ENCODE measurements at regions not wholly inside any gene's neighbourhood (a gene's known extent, or its start where the extent isn't known, plus 50 kb on each side); places are given as distances from the start of the nearest gene placed in this dataset.

- DNase-seq = no peak
- BruUV-seq (replicated peaks) = no TSS peak
- no peaks in the 10 kb centered on the region for H3K4me1 Mint-ChIP-seq (ENCODE audit: low read depth, unreplicated experiment)
- ChIA-PET POLR2A (no interaction called here), CTCF (no interaction called here)
- intact Hi-C loops (cut with micrococcal nuclease; ENCODE audit: unreplicated experiment) = no loop called here
- H3K36me3 ChIP-seq (ENCODE audit: control insufficient read depth, insufficient read depth, low read length) = no peaks in the 10 kb centered on the region
- peaks cover 12% of the 10 kb centered on the region; the same call in 1 of the 2 replicates for H3K9me3 ChIP-seq
- no peaks in the 10 kb centered on the region for H3K36me3 Mint-ChIP-seq (ENCODE audit: insufficient read depth, unreplicated experiment)
- no peaks in the 10 kb centered on the region for H3K4me1 ChIP-seq
- no peak overlapping the region for H3K27ac Mint-ChIP-seq (ENCODE audit: unreplicated experiment)
- no peak overlapping the region for H3K4me3 Mint-ChIP-seq (ENCODE audit: unreplicated experiment)
- H3K9me3 Mint-ChIP-seq (ENCODE audit: unreplicated experiment) = peaks cover 20% of the 10 kb centered on the region
- TF ChIP-seq, protein P1, sequence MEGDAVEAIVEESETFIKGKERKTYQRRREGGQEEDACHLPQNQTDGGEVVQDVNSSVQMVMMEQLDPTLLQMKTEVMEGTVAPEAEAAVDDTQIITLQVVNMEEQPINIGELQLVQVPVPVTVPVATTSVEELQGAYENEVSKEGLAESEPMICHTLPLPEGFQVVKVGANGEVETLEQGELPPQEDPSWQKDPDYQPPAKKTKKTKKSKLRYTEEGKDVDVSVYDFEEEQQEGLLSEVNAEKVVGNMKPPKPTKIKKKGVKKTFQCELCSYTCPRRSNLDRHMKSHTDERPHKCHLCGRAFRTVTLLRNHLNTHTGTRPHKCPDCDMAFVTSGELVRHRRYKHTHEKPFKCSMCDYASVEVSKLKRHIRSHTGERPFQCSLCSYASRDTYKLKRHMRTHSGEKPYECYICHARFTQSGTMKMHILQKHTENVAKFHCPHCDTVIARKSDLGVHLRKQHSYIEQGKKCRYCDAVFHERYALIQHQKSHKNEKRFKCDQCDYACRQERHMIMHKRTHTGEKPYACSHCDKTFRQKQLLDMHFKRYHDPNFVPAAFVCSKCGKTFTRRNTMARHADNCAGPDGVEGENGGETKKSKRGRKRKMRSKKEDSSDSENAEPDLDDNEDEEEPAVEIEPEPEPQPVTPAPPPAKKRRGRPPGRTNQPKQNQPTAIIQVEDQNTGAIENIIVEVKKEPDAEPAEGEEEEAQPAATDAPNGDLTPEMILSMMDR (IDR thresholded peaks at IDR 0.05; ENCODE audit: insufficient read depth in 1 of 2, low read depth in 1 of 2, low read length in 1 of 2, severe bottlenecking in 1 of 2, unreplicated experiment in 1 of 2) = no peak
- H3K27me3 Mint-ChIP-seq (ENCODE audit: insufficient read depth, unreplicated experiment) = no peaks in the 10 kb centered on the region
- no peak overlapping the region for H3K4me3 ChIP-seq (ENCODE audit: low read depth, low read length)
- no peaks in the 10 kb centered on the region for H3K27me3 ChIP-seq (replicated peaks; ENCODE audit: control insufficient read depth, insufficient read depth, low read length)
These were observed 700.7 kb downstream of the LRFN5 start for GRCh38 chr14:42307239-42307825.

- no peak overlapping the region for H3K4me3 Mint-ChIP-seq (ENCODE audit: unreplicated experiment)
- H3K9me3 Mint-ChIP-seq (ENCODE audit: unreplicated experiment) = peaks cover 5% of the 10 kb centered on the region
- DNase-seq = no peak
- no peak overlapping the region for H3K4me3 ChIP-seq (ENCODE audit: low read depth, low read length)
- no peaks in the 10 kb centered on the region for H3K36me3 ChIP-seq (ENCODE audit: control insufficient read depth, insufficient read depth, low read length)
- H3K27ac Mint-ChIP-seq (ENCODE audit: unreplicated experiment) = no peak overlapping the region
- H3K36me3 Mint-ChIP-seq (ENCODE audit: insufficient read depth, unreplicated experiment) = no peaks in the 10 kb centered on the region
- BruUV-seq (replicated peaks) = no TSS peak
- H3K27me3 Mint-ChIP-seq (ENCODE audit: insufficient read depth, unreplicated experiment) = no peaks in the 10 kb centered on the region
- CTCF ChIA-PET = no interaction called here
- H3K4me1 Mint-ChIP-seq (ENCODE audit: low read depth, unreplicated experiment) = no peaks in the 10 kb centered on the region
- H3K27me3 ChIP-seq (replicated peaks; ENCODE audit: control insufficient read depth, insufficient read depth, low read length) = no peaks in the 10 kb centered on the region
- no peaks in the 10 kb centered on the region for H3K4me1 ChIP-seq
- intact Hi-C loops (cut with micrococcal nuclease; ENCODE audit: unreplicated experiment) = no loop called here
- POLR2A ChIA-PET = no interaction called here
- TF ChIP-seq, protein P1 (IDR thresholded peaks at IDR 0.05; ENCODE audit: insufficient read depth in 1 of 2, low read depth in 1 of 2, low read length in 1 of 2, severe bottlenecking in 1 of 2, unreplicated experiment in 1 of 2) = no peak
- no peaks in the 10 kb centered on the region for H3K9me3 ChIP-seq
These were observed 693.0 kb downstream of the LRFN5 start for GRCh38 chr14:42299692-42300091.

DNA sequence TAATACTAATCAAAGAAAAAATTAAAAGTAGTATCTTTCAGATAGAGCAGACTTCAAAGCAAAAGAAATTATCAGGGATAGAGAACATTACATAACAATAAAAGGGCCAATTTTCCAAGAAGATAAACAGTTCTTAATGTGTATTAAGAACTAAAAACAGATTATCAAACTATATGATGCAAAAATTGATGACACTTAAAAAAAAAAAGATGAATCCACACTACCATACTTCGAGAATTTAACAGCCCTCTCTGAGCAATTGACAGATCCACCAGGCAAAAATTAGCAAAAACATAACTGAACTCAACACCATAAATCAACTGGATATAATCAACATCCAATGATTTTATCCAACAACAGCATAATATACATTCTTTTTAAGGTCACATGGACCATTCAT lies 686.5 kb downstream of the LRFN5 start:
- Histone ChIP-seq H3K4me3 (ENCODE audit: low read depth, low read length) (no peak overlapping the region), H3K9me3 (no peaks in the 10 kb centered on the region), H3K36me3 (ENCODE audit: control insufficient read depth, insufficient read depth, low read length) (no peaks in the 10 kb centered on the region), H3K4me1 (no peaks in the 10 kb centered on the region), H3K27me3 (replicated peaks; ENCODE audit: control insufficient read depth, insufficient read depth, low read length) (no peaks in the 10 kb centered on the region)
- no peak overlapping the region for H3K4me3 Mint-ChIP-seq (ENCODE audit: unreplicated experiment)
- POLR2A ChIA-PET = no interaction called here
- CTCF ChIA-PET = no interaction called here
- H3K27me3 Mint-ChIP-seq (ENCODE audit: insufficient read depth, unreplicated experiment) = no peaks in the 10 kb centered on the region
- intact Hi-C loops (cut with micrococcal nuclease; ENCODE audit: unreplicated experiment) = no loop called here
- BruUV-seq (replicated peaks) = no TSS peak
- no peaks in the 10 kb centered on the region for H3K36me3 Mint-ChIP-seq (ENCODE audit: insufficient read depth, unreplicated experiment)
- H3K9me3 Mint-ChIP-seq (ENCODE audit: unreplicated experiment) = no peaks in the 10 kb centered on the region
- DNase-seq = no peak
- H3K4me1 Mint-ChIP-seq (ENCODE audit: low read depth, unreplicated experiment) = no peaks in the 10 kb centered on the region
- TF ChIP-seq, protein P1 (IDR thresholded peaks at IDR 0.05; ENCODE audit: insufficient read depth in 1 of 2, low read depth in 1 of 2, low read length in 1 of 2, severe bottlenecking in 1 of 2, unreplicated experiment in 1 of 2) = no peak
- no peak overlapping the region for H3K27ac Mint-ChIP-seq (ENCODE audit: unreplicated experiment)

Measured in Caco-2 (cell line).